HTR-8/SVneo (cell line): ENCODE measurements at regions not wholly inside any gene's neighbourhood (a gene's known extent, or its start where the extent isn't known, plus 50 kb on each side); places are given as distances from the start of the nearest gene placed in this dataset.
A peak's percentile ranks its signal among the peaks of the same experiment; 100 is the strongest.

Experiments used
- DNase-seq: peaks from one replicate; pipeline ENCODE4 v3.0.0; 2011; ENCODE audit warnings: low spot score, mixed read lengths; ENCODE audit not compliant: insufficient read length
- FAIRE-seq: peaks from 2 replicates; lab custom pipeline; 2011; peaks lifted over from hg19 to GRCh38; lab: Jason Lieb, UNC

DNA sequence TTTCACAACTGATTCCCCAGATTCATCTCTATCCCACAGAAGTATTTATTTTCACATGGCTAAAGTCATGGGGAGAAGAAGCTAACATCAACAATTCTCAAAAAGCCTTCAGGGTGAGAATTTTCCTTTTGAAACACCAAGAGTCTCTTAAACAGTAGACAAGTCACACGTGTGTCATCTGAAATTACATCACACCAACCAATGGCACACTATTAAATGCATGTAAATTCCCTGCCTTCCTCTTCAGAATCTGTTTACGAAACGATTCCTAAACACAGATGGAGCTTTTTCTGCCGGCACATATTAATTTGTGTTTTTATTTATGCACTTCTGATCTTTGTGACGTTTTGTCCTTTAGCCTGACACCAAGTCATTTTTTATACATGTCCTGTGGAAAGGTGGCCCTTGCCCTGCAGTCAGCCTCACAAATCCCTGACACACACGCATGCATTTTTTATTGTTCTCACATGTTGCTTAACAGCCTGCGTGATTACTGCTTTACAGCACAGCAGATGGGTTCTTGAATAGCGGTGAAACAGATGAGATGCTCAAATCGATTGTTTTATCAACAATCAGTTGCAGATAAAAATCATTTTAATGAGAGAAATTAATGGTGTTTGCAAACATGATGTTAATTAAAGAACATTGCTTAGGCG, 735.9 kb upstream of the TENM3 start:
- no peak for DNase-seq
- no peak for FAIRE-seq

DNA sequence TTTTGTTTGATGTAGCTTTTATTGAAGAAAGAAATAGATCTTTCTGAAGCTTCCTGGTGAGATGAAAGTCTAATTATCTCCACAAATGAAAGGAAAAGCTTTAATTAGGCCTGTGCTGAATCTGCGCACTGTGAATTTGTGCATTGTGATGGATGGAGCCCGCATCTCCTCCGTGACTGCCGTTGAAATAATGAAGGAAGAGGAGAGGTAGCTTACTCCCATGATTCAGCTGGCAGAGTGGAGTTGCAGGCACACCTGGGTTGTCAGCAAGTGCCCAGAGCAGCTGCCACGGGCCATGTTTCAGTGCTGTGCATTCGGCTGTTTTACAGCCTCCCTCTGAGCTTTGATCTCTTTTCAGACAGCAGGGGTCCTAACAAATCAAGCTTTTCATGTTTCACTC, 735.3 kb upstream of the TENM3 start:
- FAIRE-seq (no peak), DNase-seq (no peak)

DNA sequence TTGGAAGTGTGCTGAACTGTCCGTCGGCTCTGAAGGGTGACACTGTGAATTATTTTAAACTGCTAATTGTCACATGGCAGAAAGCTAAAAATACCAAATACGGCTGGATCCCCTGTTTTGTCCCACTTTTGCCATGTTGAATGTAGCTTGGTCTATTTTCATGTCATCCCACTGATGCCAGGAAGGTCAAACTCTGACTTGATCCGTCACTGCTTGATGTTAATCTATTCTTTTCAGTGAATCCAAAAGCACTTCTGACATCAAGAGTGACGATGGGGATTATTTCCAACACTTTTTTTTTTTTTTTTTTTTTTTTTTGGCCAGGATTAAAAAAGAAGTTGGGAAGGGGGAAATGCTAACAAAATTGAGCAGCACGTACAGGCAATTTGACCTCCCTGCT, 734.6 kb upstream of the TENM3 start:
- DNase-seq (no peak), FAIRE-seq (no peak)

DNA sequence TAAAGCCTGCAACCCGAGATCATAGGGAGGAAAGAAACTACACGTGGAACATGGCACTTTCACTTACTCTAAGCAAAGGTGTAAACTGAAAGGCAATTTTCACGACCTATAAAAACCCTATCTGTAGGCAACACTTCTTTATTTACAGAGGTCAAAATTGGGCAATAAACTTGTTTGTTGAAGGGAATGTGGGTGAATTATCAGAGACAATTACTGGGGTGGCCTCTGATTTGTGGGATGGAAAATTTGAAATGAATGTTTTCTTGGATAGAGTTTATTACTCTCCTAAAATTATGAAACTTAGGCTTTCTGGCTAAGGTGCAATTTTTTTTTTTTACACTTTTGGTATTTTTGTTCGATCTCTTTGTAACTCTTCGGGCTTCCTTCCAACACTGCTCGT, 734.1 kb upstream of the TENM3 start:
- FAIRE-seq (no peak), DNase-seq (no peak)

DNA sequence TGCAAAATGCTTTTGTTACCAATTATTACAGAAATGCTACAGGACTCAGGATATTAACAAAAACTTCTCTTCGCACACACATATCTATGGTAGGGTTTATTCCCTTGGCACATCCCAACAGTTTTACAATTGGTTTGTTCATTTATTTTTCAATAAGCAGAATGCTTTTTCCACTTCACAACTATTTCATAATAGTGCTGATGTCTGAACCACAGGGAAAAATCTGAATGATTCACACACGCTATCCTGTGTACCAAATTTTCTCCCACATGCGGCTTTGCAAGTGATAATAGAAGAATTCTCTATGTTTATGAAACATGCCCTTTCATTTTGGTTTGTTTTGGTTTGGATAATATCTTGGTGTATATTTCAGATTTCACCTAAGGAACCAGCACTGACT, 725.7 kb upstream of the TENM3 start:
- FAIRE-seq: no peak
- no peak for DNase-seq

DNA sequence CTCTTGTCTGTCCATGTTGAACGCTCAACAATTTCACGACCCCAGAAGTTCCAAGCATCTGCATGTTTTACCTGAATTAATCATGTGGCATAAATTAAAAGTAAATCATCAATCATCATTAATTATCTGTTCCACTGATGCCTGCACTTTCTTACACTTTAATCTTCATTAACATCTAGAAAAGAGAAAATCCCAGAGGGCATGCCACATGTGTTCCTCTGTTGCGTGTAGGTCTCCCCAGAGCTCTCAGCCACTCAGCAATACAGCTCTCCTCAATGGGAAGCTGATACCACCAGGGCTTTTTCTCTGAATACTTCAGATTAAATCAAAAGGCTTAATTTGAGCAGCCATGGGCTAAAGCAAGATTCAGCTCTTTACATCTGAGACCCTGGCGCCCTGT, 722.4 kb upstream of the TENM3 start:
- FAIRE-seq (no peak), DNase-seq (no peak)

DNA sequence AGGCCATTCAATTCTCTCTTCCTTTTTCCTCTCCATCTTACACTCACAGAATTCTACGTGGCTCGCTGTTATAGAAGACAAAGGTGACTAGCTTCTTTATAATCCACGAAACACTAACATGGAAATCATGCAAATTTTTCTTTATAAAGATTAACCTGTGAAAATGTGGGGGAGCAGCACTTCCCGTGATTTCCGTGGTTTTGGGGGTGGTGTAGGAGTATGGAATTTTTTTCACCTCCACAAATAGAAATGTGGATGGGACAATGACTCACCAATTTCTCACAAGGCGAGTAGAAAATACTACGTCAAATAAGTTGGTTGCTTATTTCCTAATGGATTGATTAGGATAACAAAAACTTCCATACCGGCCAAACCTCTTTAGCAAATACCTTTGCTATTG, 719.2 kb upstream of the TENM3 start:
- DNase-seq: no peak
- FAIRE-seq: no peak

DNA sequence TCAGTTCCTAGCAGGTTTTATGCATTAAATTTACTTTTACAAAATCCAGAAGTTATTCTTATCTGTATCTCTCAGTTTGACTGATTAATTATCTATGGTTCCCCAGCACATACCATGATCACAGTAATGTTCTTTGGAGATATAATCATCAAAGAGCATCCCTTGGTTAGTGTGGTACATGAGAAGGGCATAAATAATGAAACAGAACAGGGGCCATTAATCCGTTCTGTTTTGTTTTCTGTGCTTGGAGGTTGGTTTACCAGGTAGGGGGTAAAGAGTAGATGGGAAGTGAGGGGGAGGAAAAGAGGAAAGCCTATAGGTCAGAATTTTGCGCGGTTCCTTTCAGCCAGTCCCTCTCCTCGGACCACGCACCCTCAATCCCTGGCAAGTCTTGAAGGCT, 718.7 kb upstream of the TENM3 start:
- DNase-seq (no peak), FAIRE-seq (no peak)

DNA sequence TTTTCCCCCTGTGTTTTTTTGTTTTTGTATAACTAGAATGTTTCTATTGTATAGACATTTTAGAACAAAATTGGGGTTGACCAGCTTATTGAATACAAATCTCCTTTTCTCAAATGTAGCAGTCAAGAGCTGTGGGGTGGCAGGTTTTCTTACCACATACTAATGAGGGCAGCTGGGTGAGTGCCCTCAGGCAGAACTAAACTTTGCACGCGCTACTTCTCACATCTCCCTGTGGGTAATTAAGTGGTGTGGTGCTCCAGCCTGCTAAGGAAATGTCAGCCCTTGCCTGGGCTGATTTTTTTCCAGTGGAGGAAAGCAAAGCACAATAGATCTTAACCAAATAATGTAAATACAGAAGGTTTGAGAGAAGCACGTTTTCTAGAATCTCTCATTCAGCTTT, 717.6 kb upstream of the TENM3 start:
- no peak for DNase-seq
- FAIRE-seq: no peak

DNA sequence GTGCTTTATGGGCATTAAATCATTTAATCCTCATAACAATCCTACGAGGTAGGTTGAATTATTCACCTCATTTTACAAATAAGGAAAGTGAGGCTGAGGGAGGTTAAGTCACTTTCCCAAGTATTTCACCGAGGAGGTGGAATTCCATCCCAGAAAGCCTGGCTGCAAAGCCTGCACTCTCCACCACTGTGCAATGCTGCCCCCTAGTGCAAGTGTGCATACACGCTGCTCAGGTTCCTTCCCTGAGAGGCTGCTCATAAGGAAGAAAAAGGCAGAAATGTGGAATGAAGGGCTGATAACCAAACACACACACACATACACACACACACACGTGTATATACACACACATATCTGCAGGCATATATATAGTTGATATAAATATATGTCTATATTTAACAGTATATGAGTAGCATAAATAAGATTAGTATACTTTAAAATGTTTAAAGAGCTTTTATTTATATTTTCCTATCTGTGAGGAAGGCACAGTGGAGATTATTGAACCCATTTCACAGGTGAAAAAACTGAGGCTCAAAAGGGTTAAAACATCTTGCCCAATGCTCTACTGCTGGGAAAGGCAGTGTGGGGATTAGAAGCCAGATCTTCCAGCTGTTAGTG, 714.5 kb upstream of the TENM3 start:
- DNase-seq (peak; percentile 64), FAIRE-seq (peak; percentile 72)

DNA sequence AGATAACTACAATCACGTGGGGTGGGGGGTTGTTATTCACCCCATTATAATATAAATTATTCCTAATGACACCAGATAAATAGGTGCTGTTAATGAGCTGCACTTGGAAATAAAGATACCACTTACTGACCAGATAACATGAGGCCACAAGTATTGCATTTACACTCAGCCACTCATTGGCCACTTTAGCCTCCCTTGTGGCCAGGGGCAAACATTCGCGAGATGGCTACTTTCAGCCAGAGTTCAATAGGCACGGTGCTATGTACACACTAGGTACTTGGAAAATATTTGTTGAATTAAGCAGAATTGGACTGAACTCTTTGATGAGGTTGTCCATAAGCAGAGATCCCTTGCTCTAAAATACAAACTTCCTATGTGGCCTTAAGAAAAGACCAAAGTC, 713.7 kb upstream of the TENM3 start:
- no peak for DNase-seq
- no peak for FAIRE-seq

DNA sequence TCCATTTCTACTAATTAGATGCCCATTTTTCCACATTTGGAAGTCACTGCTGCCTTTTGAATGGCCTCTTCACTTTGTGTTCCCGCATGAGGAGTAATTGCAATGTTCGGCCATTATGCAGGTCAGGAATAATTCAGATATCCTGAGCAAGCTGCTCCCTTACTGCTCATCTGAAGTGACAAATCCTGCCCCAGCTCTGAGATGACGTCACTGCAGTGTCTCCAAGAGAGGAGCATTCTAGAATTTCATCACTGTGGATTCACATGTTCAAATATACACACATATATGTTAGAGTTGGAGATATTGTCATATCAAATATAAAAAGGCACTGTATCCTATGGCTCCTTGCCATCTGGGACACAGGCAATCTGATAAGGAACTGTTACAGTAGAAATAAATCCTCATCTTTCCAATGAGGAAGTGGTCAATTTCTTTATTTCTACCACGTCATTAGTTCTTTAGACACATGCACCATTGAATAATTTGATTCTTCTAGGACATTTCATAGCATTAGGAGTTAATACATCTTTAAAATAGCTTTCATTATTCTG, 706.9 kb upstream of the TENM3 start:
- FAIRE-seq (no peak), DNase-seq (no peak)

DNA sequence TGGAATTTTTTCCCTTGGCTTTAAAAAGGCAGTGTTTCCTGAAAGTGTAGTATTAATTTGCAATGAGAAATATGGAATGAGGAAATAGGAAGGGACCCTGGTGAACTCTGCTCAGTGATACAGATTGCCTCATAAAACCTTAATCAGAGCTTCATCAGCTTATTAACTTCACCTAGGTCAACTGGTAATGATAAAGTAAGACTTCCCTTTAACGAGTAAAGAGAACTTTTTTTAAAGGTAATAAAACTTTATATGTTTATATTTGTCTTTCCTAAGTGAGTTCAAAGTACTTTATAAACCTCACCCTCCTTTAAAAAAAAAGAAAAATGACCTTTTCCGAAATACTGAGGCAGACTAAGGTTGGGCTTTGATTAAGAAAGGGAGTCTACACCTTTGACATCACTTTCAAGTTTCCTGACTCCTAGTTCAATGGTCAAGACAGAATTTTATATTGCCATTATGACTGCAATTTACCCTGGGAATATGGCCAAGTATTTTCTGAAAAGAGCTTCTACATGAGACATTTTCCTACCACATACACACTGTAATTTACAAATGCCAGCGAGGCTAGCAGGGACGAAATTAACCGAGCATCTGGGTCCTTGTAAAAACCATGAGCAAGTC, 706.3 kb upstream of the TENM3 start:
- no peak for DNase-seq
- FAIRE-seq: no peak

DNA sequence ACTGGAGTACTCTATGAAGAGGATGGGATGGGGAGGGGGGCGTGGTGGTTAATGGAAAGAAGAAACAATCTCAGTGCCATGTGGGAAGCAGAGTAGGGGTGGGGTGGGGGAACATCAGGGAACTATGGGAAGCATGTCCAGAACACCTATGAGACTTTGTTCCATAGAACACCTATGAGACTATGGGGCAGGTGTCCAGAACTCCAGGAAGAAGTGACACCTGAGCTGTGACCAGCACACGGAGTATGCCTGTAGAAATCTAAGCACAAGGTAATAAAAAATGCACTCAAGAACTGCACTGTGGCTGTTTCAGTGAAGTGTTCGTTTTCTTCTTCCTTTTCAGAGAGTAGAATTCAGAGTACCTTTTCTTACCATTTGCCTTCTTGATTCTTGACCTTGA, 704.8 kb upstream of the TENM3 start:
- no peak for FAIRE-seq
- no peak for DNase-seq

DNA sequence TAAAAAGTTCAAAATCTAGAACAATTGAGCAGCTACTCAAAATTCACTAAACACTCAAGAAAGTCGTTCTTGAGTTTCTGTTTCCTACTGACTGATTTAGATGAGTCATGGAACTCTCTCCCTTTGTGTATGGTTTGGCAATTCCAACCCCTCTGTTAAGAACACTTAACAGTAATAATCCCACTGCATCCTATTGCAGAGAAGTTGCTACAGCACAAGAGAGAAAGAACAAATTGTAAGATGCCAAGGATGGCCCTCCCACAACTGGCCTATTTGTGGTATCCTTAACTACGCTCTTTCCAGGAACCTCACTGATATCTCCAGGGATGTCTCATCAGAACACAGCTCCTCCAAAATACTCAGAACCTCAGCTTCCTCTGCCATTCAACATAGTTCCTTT, 701.8 kb upstream of the TENM3 start:
- FAIRE-seq (no peak), DNase-seq (no peak)

DNA sequence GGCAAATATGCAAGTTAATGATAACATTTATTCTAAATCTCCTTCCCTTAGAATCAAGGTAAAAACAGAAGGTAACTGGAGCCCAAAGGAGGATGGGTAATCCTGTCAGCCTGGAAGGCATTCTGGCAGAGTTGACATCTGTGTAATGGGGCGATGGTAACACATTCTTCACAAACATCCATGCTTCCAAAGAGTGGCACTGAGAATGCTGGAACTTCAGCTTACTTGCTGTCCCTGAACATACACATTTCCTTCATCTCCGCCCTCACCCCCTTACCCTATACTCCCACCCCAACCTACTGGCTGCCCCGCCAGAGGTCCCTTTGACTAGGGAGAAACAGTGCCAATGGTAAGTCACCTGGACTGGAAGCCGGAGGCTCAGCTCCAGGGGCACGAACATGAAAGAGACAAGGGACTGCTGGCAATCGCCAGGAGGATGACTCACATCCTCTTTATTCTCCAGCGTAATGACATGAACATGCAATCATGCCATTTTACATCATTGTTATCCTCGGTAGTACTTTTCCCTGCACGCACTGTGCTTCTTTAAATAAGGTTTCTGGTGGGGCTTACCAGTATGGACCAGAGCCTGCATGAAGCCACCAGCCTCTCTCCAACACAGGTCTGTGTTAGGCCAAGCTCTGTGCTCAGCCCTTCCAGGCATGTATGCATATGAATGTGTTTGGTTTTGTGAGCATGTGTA, 694.2 kb upstream of the TENM3 start:
- DNase-seq (peak; percentile 76), FAIRE-seq (peak; percentile 86)

DNA sequence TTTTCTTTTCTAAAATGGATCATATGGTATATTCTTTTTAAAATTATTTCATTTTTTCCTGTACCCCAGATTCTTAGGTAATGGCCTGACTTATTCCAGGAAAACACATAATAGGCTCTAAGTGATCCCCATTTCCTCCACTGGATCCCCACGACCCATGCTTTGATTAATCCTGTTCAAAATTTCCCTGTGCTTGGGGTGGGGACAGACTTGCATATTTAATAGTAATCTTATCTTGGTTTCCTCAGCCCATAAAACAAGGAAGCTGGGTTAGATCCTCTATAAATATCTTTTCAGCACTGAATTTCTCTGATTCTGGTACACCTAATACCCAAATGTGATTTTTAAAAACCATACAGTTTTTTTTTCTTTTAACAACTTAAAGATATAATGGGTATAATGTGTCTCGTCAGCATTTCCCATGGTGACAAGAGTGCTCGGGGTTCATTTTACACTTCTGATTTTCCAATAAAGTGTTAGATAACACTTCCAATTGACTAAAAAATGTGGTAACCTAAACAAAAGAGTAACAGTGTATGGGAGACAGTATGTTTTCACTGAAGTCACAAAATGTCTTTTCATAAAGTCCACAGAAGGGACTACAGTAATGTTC, 693.5 kb upstream of the TENM3 start:
- FAIRE-seq (no peak), DNase-seq (no peak)

DNA sequence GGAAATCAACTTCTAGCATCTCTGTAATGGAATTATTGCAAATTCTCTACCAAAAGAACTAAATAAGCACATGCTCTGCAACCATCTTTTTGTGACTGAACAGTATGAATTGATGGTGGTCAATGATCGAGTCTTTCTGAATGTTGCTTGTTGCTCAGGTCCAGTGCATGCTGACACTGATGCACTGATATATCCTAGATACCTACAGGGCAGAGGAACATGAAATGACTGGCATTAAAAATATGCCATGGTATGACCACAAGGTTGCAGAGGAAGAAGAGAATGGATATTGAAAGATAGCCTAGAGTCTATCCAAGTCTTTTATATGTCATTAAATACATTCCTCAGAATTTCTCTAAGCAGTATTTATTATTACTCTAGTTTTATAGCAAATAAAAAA, 692.8 kb upstream of the TENM3 start:
- peak; percentile 46 for FAIRE-seq

DNA sequence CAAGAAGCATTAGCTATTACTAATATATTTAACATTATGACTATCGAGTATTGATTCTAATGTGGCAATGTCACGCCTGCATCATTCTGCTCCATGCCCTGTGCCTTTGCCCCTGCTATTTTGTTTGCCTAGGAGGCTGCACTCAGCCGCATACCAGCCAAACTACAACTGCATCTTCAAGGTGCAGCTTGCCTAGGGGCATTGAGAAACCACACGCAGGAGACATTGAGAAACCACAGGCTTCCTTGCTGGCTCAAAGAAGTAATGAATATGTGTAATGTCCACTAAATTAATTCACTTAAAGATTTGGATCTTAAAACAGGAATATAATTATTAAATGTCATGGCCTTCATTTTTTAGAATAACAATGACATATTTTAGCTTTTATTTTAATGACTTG, 683.6 kb upstream of the TENM3 start:
- no peak for DNase-seq
- FAIRE-seq: no peak

More for the DNA sequence above, 692.8 kb upstream of the TENM3 start:
- peak; percentile 13 for DNase-seq

DNA sequence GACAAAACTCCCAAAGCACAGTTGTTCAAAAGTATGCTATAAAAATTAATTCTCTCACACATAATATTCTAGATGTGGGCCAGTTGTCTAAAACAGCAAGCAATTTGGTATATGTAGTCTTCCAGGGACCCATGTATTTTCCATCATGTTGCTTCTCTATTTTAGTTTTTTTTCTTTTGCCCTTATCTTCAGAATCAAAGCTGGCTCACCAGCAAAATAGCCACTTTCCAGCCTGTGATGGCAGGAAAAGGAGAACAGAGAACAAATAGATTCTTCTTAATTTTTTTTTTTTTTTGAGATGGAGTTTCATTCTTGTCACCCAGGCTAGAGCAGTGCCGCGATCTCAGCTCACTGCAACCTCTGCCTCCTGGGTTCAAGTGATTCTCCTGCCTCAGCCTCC, 680.8 kb upstream of the TENM3 start:
- FAIRE-seq (no peak), DNase-seq (no peak)

DNA sequence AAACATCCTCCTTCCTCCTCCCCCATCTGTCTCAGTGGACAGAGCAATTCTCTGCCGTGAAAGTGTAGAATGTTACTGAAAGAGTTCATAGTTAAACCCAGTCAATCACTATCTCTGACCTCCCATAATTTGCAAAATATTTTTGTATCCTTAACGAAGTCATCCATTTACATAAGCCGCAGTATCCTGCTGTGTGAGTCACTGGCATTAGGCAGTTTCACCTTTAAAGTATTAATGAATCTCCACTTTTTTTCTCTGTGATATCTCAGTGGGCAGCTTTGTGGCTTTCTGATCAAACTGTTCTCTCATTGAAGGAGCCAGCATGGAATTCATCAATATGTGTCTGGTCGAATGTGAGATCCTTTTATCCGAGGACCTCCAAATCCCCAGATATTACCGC, 678.6 kb upstream of the TENM3 start:
- no peak for FAIRE-seq
- no peak for DNase-seq
